ENCODE measurements at regions not wholly inside any gene's neighbourhood (a gene's known extent, or its start where the extent isn't known, plus 50 kb on each side); places are given as distances from the start of the nearest gene placed in this dataset.

DNA sequence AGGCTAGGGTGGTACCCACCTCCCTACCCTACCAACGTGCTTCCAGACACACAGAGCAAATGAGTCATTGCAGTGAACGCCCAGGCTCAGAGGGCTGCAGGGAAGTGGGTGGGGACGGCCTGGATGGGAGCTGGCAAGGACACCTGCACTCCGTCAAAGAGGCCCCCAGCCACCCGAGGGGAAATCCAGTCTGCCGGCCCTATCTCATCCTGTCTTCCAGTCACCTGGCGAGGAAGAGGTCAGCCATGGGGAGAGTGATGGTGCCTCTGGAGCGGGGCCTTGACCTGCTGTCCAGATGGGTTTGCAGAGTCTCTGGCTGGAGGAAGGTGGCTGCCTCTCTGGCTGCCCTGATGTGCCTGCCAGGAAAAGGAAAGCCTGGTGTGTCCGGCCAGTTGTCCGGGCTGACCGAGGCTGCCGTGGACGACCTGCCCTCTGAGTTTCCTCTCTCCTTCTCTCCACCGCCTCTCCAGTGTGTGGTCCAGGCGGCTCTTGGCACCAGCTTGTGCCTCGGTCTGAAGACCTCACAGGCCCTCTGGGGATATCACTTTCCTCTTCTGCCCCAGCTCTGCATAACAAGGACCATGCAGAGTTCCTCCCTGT is 209.7 kb upstream of the COPS8 start:
- peaks cover 5% of the 10 kb centered on the region for H3K27me3 Mint-ChIP-seq
- Histone ChIP-seq H3K9me3 (ENCODE audit: control insufficient read depth in 2 of 2, low read length in 2 of 2) (no peaks in the 10 kb centered on the region), H3K4me1 (ENCODE audit: control insufficient read depth, insufficient read depth, low read length, poor library complexity, severe bottlenecking) (no peaks in the 10 kb centered on the region), H3K27me3 (ENCODE audit: control insufficient read depth, insufficient read depth, low read length) (peaks cover 1% of the 10 kb centered on the region), H3K36me3 (ENCODE audit: control insufficient read depth, insufficient read depth, low read length) (no peaks in the 10 kb centered on the region), H3K4me3 (ENCODE audit: low read depth, low read length) (no peak overlapping the region), H3K27ac (ENCODE audit: insufficient read depth, low read length, poor library complexity, severe bottlenecking) (no peak overlapping the region)
- no peak for DNase-seq
- H3K4me3 Mint-ChIP-seq: no peak overlapping the region
- H3K9me3 Mint-ChIP-seq: no peaks in the 10 kb centered on the region
- ATAC-seq (ENCODE audit: low read depth in 2 of 2): no peak
- no peak overlapping the region for H3K27ac Mint-ChIP-seq
- no peaks in the 10 kb centered on the region for H3K36me3 Mint-ChIP-seq
- no peaks in the 10 kb centered on the region for H3K4me1 Mint-ChIP-seq

DNA sequence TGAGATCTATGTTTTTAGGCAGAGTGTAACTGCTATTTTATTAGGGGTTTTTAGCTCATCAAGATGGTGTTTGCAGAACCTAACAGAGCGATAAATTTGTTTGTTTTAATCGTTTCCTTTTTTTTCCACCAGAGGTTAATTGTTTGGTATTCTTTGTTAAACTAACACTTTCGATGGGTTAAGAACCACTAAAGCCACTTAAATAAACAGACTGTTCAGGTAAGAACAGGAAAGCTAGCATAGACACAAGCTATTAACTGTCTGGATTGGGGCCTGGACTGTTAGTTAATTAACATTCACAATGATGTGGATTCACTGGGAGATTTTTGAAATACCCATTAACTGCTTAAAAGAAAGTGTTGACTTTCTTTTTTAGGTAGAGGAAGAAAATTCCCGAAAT is 209.0 kb upstream of the COPS8 start:
- peaks cover 1% of the 10 kb centered on the region for H3K27me3 ChIP-seq (ENCODE audit: control insufficient read depth, insufficient read depth, low read length)
- DNase-seq: no peak
- Mint-ChIP-seq H3K9me3 (peaks cover 0 to 1% (median 0%) of the 10 kb centered on the region in 7 donors), H3K27ac (no peak overlapping the region), H3K4me3 (no peak overlapping the region), H3K36me3 (no peaks in the 10 kb centered on the region), H3K4me1 (no peaks in the 10 kb centered on the region), H3K27me3 (peaks cover 5% of the 10 kb centered on the region)
- H3K4me1 ChIP-seq (ENCODE audit: control insufficient read depth, insufficient read depth, low read length, poor library complexity, severe bottlenecking): no peaks in the 10 kb centered on the region
- no peak for ATAC-seq (ENCODE audit: low read depth in 2 of 2)
- no peak overlapping the region for H3K27ac ChIP-seq (ENCODE audit: insufficient read depth, low read length, poor library complexity, severe bottlenecking)
- no peaks in the 10 kb centered on the region for H3K36me3 ChIP-seq (ENCODE audit: control insufficient read depth, insufficient read depth, low read length)
- H3K9me3 ChIP-seq (ENCODE audit: control insufficient read depth in 2 of 2, low read length in 2 of 2): no peaks in the 10 kb centered on the region
- no peak overlapping the region for H3K4me3 ChIP-seq (ENCODE audit: low read depth, low read length)

GRCh38 chr2:236877972-236878371 is 207.7 kb upstream of the COPS8 start:
- Histone ChIP-seq H3K4me3 (ENCODE audit: low read depth, low read length) (no peak overlapping the region), H3K27me3 (ENCODE audit: control insufficient read depth, insufficient read depth, low read length) (peaks cover 1% of the 10 kb centered on the region), H3K4me1 (ENCODE audit: control insufficient read depth, insufficient read depth, low read length, poor library complexity, severe bottlenecking) (no peaks in the 10 kb centered on the region), H3K36me3 (ENCODE audit: control insufficient read depth, insufficient read depth, low read length) (no peaks in the 10 kb centered on the region), H3K9me3 (ENCODE audit: control insufficient read depth in 2 of 2, low read length in 2 of 2) (no peaks in the 10 kb centered on the region), H3K27ac (ENCODE audit: insufficient read depth, low read length, poor library complexity, severe bottlenecking) (no peak overlapping the region)
- H3K4me1 Mint-ChIP-seq: no peaks in the 10 kb centered on the region
- no peak overlapping the region for H3K4me3 Mint-ChIP-seq
- no peak overlapping the region for H3K27ac Mint-ChIP-seq
- H3K36me3 Mint-ChIP-seq: no peaks in the 10 kb centered on the region
- no peak for ATAC-seq (ENCODE audit: low read depth in 2 of 2)
- peaks cover 0 to 1% (median 0%) of the 10 kb centered on the region in 7 donors for H3K9me3 Mint-ChIP-seq
- peaks cover 5% of the 10 kb centered on the region for H3K27me3 Mint-ChIP-seq
- DNase-seq: no peak

DNA sequence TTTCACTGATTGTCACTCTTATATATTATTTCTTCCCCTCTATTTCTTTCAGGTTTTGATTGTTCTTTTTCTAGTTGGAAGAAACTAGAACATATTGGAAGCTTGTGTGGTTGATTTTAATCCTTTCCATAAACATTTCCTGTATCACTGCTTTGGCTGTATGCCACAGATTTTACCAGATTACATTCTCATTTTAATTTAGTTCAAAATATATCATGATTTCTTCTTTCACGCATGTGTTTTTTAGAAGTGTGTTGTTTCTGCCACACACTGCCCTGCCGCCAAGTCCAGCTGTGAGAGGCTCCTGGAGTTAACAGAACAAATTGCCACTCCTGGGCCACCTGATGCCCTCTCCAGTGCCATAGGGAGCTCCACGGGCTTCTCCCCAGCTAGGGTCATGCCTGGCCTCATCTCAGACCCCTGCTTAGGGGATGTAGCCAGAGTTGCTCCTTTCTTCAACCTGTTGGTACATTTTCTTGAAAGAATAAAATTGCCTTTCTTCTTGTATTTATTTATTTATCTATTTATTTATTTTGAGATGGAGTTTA is 206.2 kb upstream of the COPS8 start:
- Histone ChIP-seq H3K9me3 (ENCODE audit: control insufficient read depth in 2 of 2, low read length in 2 of 2) (no peaks in the 10 kb centered on the region), H3K27ac (ENCODE audit: insufficient read depth, low read length, poor library complexity, severe bottlenecking) (no peak overlapping the region), H3K4me3 (ENCODE audit: low read depth, low read length) (no peak overlapping the region), H3K27me3 (ENCODE audit: control insufficient read depth, insufficient read depth, low read length) (peaks cover 1% of the 10 kb centered on the region), H3K36me3 (ENCODE audit: control insufficient read depth, insufficient read depth, low read length) (no peaks in the 10 kb centered on the region), H3K4me1 (ENCODE audit: control insufficient read depth, insufficient read depth, low read length, poor library complexity, severe bottlenecking) (no peaks in the 10 kb centered on the region)
- H3K36me3 Mint-ChIP-seq: no peaks in the 10 kb centered on the region
- no peak for ATAC-seq (ENCODE audit: low read depth in 2 of 2)
- no peaks in the 10 kb centered on the region for H3K4me1 Mint-ChIP-seq
- peaks cover 0 to 1% (median 0%) of the 10 kb centered on the region in 7 donors for H3K9me3 Mint-ChIP-seq
- no peak overlapping the region for H3K4me3 Mint-ChIP-seq
- no peak overlapping the region for H3K27ac Mint-ChIP-seq
- peaks cover 5% of the 10 kb centered on the region for H3K27me3 Mint-ChIP-seq
- DNase-seq: no peak

- Histone ChIP-seq H3K27ac (ENCODE audit: insufficient read depth, low read length, poor library complexity, severe bottlenecking) (no peak overlapping the region), H3K4me1 (ENCODE audit: control insufficient read depth, insufficient read depth, low read length, poor library complexity, severe bottlenecking) (no peaks in the 10 kb centered on the region), H3K4me3 (ENCODE audit: low read depth, low read length) (no peak overlapping the region), H3K36me3 (ENCODE audit: control insufficient read depth, insufficient read depth, low read length) (no peaks in the 10 kb centered on the region), H3K27me3 (ENCODE audit: control insufficient read depth, insufficient read depth, low read length) (peaks cover 2% of the 10 kb centered on the region), H3K9me3 (ENCODE audit: control insufficient read depth in 2 of 2, low read length in 2 of 2) (no peaks in the 10 kb centered on the region)
- Mint-ChIP-seq H3K27ac (no peak overlapping the region), H3K27me3 (peaks cover 5% of the 10 kb centered on the region), H3K9me3 (peaks cover 0 to 1% (median 0%) of the 10 kb centered on the region in 7 donors), H3K4me3 (no peak overlapping the region), H3K36me3 (no peaks in the 10 kb centered on the region), H3K4me1 (no peaks in the 10 kb centered on the region)
- no peak for DNase-seq
- no peak for ATAC-seq (ENCODE audit: low read depth in 2 of 2)
Observed at GRCh38 chr2:236882074-236882473, 203.6 kb upstream of the COPS8 start.

DNA sequence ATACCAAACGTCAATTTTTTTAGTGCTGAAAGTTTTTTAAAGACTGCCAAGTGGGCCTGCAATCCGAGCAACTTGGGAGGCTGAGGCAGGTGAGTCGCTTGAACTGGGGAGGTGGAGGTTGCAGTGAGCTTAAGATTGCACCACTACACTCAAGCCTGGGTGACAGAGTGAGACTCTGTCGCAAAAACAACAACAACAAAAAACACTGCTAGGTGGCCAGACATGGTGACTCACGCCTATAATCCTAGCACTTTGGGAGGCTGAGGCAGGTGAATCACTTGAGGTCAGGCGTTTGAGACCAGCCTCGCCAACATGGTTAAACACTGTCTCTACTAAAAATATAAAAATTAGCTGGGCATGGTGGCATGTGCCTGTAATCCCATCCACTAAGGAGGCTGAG is 202.8 kb upstream of the COPS8 start:
- peaks cover 2% of the 10 kb centered on the region for H3K27me3 ChIP-seq (ENCODE audit: control insufficient read depth, insufficient read depth, low read length)
- no peaks in the 10 kb centered on the region for H3K4me1 Mint-ChIP-seq
- no peak for ATAC-seq (ENCODE audit: low read depth in 2 of 2)
- H3K36me3 Mint-ChIP-seq: no peaks in the 10 kb centered on the region
- H3K4me1 ChIP-seq (ENCODE audit: control insufficient read depth, insufficient read depth, low read length, poor library complexity, severe bottlenecking): no peaks in the 10 kb centered on the region
- no peak overlapping the region for H3K4me3 ChIP-seq (ENCODE audit: low read depth, low read length)
- DNase-seq: no peak
- no peak overlapping the region for H3K27ac ChIP-seq (ENCODE audit: insufficient read depth, low read length, poor library complexity, severe bottlenecking)
- no peaks in the 10 kb centered on the region for H3K9me3 ChIP-seq (ENCODE audit: control insufficient read depth in 2 of 2, low read length in 2 of 2)
- no peak overlapping the region for H3K4me3 Mint-ChIP-seq
- no peaks in the 10 kb centered on the region for H3K36me3 ChIP-seq (ENCODE audit: control insufficient read depth, insufficient read depth, low read length)
- peaks cover 5% of the 10 kb centered on the region for H3K27me3 Mint-ChIP-seq
- peaks cover 0 to 1% (median 0%) of the 10 kb centered on the region in 7 donors for H3K9me3 Mint-ChIP-seq
- no peak overlapping the region for H3K27ac Mint-ChIP-seq

- H3K4me3 ChIP-seq (ENCODE audit: low read depth, low read length): no peak overlapping the region
- no peaks in the 10 kb centered on the region for H3K4me1 Mint-ChIP-seq
- no peak overlapping the region for H3K27ac Mint-ChIP-seq
- H3K9me3 ChIP-seq (ENCODE audit: control insufficient read depth in 2 of 2, low read length in 2 of 2): no peaks in the 10 kb centered on the region
- H3K36me3 ChIP-seq (ENCODE audit: control insufficient read depth, insufficient read depth, low read length): no peaks in the 10 kb centered on the region
- H3K4me3 Mint-ChIP-seq: no peak overlapping the region
- no peaks in the 10 kb centered on the region for H3K4me1 ChIP-seq (ENCODE audit: control insufficient read depth, insufficient read depth, low read length, poor library complexity, severe bottlenecking)
- H3K9me3 Mint-ChIP-seq: peaks cover 0 to 1% (median 0%) of the 10 kb centered on the region in 7 donors
- H3K27me3 Mint-ChIP-seq: peaks cover 5% of the 10 kb centered on the region
- no peak for DNase-seq
- ATAC-seq (ENCODE audit: low read depth in 2 of 2): no peak
- H3K36me3 Mint-ChIP-seq: no peaks in the 10 kb centered on the region
- H3K27me3 ChIP-seq (ENCODE audit: control insufficient read depth, insufficient read depth, low read length): peaks cover 2% of the 10 kb centered on the region
- no peak overlapping the region for H3K27ac ChIP-seq (ENCODE audit: insufficient read depth, low read length, poor library complexity, severe bottlenecking)
Observed at GRCh38 chr2:236883819-236884218, 201.9 kb upstream of the COPS8 start.

DNA sequence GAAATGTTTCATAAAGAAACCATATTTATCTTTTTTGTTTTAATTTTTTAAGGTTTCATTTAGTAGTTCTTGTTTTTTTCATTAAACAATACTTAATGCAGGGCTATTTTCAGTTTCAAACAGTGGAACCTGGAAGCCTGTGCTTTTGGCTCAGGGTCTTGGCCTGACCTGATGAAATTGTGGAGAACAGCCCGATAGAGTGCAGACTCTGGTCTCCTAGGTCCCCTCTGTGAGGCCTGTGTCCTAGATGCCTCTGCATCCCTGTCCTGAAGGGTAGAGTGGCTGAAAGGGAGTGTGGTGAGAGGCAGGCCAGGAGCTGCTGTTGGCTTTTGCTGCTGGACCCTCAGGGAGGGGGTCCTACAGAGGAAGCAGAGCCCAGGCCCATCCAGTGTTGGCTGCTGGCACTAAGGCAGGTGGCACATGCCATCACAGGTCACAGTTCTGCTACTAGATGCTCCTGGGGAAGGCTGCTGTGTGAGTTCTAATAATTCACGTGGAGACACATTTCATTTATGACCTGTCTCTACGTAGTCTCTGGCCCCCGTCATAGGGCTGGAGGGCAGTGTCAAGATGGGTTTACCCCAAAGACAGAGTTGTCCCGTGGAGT is 201.0 kb upstream of the COPS8 start:
- no peaks in the 10 kb centered on the region for H3K4me1 ChIP-seq (ENCODE audit: control insufficient read depth, insufficient read depth, low read length, poor library complexity, severe bottlenecking)
- ATAC-seq (ENCODE audit: low read depth in 2 of 2) (no peak), DNase-seq (no peak)
- Mint-ChIP-seq H3K9me3 (peaks cover 0 to 1% (median 0%) of the 10 kb centered on the region in 7 donors), H3K27ac (no peak overlapping the region), H3K4me1 (no peaks in the 10 kb centered on the region), H3K27me3 (peaks cover 3% of the 10 kb centered on the region), H3K4me3 (no peak overlapping the region), H3K36me3 (no peaks in the 10 kb centered on the region)
- H3K27ac ChIP-seq (ENCODE audit: insufficient read depth, low read length, poor library complexity, severe bottlenecking): no peak overlapping the region
- no peak overlapping the region for H3K4me3 ChIP-seq (ENCODE audit: low read depth, low read length)
- peaks cover 2% of the 10 kb centered on the region for H3K27me3 ChIP-seq (ENCODE audit: control insufficient read depth, insufficient read depth, low read length)
- no peaks in the 10 kb centered on the region for H3K9me3 ChIP-seq (ENCODE audit: control insufficient read depth in 2 of 2, low read length in 2 of 2)
- no peaks in the 10 kb centered on the region for H3K36me3 ChIP-seq (ENCODE audit: control insufficient read depth, insufficient read depth, low read length)

All from CD4-positive, CD25-positive, alpha-beta regulatory T cell (primary cell).